ENCODE measurements at regions not wholly inside any gene's neighbourhood (a gene's known extent, or its start where the extent isn't known, plus 50 kb on each side); places are given as distances from the start of the nearest gene placed in this dataset.

- H3T11ph ChIP-seq (ENCODE audit: low read length), result no peak overlapping the region
- H3K14ac ChIP-seq (ENCODE audit: insufficient read depth, low read length), result no peak overlapping the region
- no peaks in the 10 kb centered on the region for H4K20me1 ChIP-seq (ENCODE audit: control insufficient read depth, insufficient read depth, insufficient read length)
- no peaks in the 10 kb centered on the region for H3K9me3 Mint-ChIP-seq
- no peaks in the 10 kb centered on the region for H3K79me1 ChIP-seq (ENCODE audit: insufficient read depth, low read depth, low read length, poor library complexity, severe bottlenecking)
- no peak overlapping the region for H2AK5ac ChIP-seq (ENCODE audit: insufficient read length, low read length)
- H2BK120ac ChIP-seq (ENCODE audit: low read depth, low read length, poor library complexity, severe bottlenecking), result no peak overlapping the region
- no peaks in the 10 kb centered on the region for H3K4me1 Mint-ChIP-seq
- H3K56ac ChIP-seq (ENCODE audit: insufficient read length, low read depth, low read length), result no peak overlapping the region
- H3K27me3 Mint-ChIP-seq (ENCODE audit: low read depth), result no peaks in the 10 kb centered on the region
- H3K4me1 ChIP-seq (ENCODE audit: insufficient read depth, low read length), result no peaks in the 10 kb centered on the region
- H2BK5ac ChIP-seq (ENCODE audit: insufficient read length, low read length), result no peak overlapping the region
- no peak overlapping the region for H3K4me2 ChIP-seq (ENCODE audit: insufficient read depth, insufficient read length, low read length)
- no peak for TF ChIP-seq CTCF (conservative IDR thresholded peaks at IDR 0.05)
- no peak overlapping the region for H2BK15ac ChIP-seq (ENCODE audit: low read depth, low read length)
- no peak overlapping the region for H3K9ac ChIP-seq (ENCODE audit: extremely low read depth, insufficient read length, low read length)
- no peaks in the 10 kb centered on the region for H3K27me3 ChIP-seq (ENCODE audit: insufficient read depth, low read length)
- H2AFZ ChIP-seq (ENCODE audit: low read length), result no peak overlapping the region
- no peaks in the 10 kb centered on the region for H3K79me2 ChIP-seq (ENCODE audit: insufficient read depth, low read length)
- H4K5ac ChIP-seq (ENCODE audit: insufficient read length, low read depth, low read length), result no peak overlapping the region
- no peaks in the 10 kb centered on the region for H3K23me2 ChIP-seq (ENCODE audit: insufficient read length, low read depth, low read length, poor library complexity, severe bottlenecking)
- H2BK20ac ChIP-seq (ENCODE audit: low read depth, low read length, poor library complexity, severe bottlenecking), result no peak overlapping the region
- no peak overlapping the region for H3K23ac ChIP-seq (ENCODE audit: insufficient read length, low read depth, low read length)
- no peaks in the 10 kb centered on the region for H3K36me3 Mint-ChIP-seq (ENCODE audit: insufficient read depth in 1 of 3, low read depth in 3 of 3)
- no peak overlapping the region for H3K27ac ChIP-seq (ENCODE audit: insufficient read length, low read depth, low read length)
- H3K18ac ChIP-seq (ENCODE audit: insufficient read length, low read depth, low read length), result no peak overlapping the region
- no peak overlapping the region for H3K4me3 Mint-ChIP-seq
- no peak for DNase-seq
- no peaks in the 10 kb centered on the region for H3K9me3 ChIP-seq (ENCODE audit: control insufficient read depth, low read depth, low read length)
- H4K91ac ChIP-seq (ENCODE audit: insufficient read length, low read depth, low read length), result no peak overlapping the region
- no peak overlapping the region for H3K4ac ChIP-seq (ENCODE audit: low read depth, low read length)
- H2BK12ac ChIP-seq (ENCODE audit: insufficient read length, low read depth, low read length), result no peak overlapping the region
- no peak overlapping the region for H4K8ac ChIP-seq (replicated peaks; ENCODE audit: insufficient read length, low read depth, low read length)
- H3K27ac Mint-ChIP-seq, result no peak overlapping the region
These were observed 262.7 kb upstream of the CD180 start for GRCh38 chr5:67459253-67459652.
